AG20443 (cell line): ENCODE measurements at regions not wholly inside any gene's neighbourhood (a gene's known extent, or its start where the extent isn't known, plus 50 kb on each side); places are given as distances from the start of the nearest gene placed in this dataset.
A peak's percentile ranks its signal among the peaks of the same experiment; 100 is the strongest.
"Not testable (repeated sequence)": the region's sequence is repeated elsewhere in the genome, so short reads cannot be mapped to it uniquely, and the experiment has no call there.

Experiments
- DNase-seq: peaks from one replicate; pipeline ENCODE4 v3.0.0; 2012; ENCODE audit warnings: low spot score, mixed read lengths

- DNase-seq, result peak; percentile 29
Measured at GRCh38 chr6:133756078-133756695, 132.7 kb upstream of the TCF21 start.

DNA sequence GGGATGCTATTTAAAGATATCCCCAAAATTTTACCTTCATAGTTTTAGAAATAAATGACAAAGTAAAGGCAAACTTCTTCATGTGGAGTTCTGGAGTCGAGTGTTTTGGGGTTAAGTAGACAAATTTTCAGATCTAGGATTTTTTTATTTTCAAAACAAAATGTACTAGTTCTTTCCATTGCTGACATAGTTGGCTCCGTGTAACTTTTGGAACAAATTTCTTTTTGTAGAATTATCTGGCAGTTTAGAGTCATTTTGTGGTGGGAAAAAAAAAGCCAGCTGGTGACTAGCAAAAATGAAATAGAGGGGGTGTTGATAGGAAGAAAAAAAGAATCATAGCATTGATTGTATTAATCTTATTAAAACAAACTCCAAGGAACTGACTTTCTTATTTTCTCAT is 131.6 kb upstream of the TCF21 start:
- DNase-seq, result no peak

DNA sequence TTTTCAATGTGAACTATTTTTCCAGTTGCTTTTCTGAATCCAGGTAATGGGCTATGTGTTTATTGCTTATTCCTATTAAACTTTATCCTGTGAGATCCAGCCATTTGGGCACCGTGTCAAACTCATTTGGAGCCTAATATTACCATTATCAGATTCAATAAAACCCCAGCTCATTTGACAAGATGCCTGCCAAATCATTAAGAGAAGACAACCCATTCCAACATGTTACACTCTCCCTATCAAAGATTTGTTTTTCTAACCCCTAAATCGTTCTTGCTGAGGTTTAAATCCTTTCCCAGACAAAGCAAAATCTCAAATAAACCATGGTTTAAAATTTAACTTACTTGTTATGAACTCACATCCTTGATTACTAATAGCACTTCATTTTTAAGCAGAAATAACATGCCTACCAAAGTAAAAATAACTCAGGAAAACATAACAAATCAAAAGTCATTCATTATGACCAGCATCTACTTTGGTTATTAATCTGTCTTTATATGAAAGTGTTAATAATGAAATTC is 130.0 kb upstream of the TCF21 start:
- no peak for DNase-seq

DNA sequence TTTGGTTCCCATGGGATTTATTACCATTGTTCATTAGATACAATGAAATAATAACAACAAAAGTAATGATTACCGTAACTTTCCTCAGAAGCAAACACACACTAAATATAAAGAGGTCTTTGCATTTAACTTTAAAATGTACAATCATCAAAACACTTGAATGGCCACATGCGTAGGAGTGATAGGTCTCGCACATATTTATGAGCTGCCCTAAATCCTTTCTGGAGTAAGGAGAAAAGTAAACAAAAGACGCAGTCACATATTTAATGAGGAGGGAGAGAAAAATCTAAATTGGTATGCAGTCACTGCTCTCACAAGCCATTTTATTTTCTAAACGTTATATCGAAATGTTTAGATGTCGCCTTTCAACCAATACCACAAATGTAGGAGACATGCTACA is 129.4 kb upstream of the TCF21 start:
- DNase-seq, result no peak

DNA sequence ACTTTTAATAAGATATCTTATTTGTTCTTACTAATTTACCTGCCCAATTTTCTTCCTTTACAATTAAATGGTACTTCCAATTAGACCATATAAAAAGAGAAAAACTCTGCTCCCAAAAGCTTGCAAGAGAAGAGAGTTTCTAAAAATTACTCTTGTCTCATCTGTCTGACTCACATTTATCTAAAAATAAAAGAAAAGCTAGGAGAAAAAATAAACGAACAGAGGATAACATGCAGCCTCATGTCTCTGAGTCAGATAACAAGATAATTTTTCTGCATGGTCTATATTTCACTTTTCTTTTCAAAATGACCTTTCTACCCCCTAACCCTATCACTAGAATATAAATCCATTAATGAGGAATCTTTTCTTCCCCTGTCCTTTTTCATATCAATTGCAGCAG is 127.2 kb upstream of the TCF21 start:
- DNase-seq, result peak; percentile 43

DNA sequence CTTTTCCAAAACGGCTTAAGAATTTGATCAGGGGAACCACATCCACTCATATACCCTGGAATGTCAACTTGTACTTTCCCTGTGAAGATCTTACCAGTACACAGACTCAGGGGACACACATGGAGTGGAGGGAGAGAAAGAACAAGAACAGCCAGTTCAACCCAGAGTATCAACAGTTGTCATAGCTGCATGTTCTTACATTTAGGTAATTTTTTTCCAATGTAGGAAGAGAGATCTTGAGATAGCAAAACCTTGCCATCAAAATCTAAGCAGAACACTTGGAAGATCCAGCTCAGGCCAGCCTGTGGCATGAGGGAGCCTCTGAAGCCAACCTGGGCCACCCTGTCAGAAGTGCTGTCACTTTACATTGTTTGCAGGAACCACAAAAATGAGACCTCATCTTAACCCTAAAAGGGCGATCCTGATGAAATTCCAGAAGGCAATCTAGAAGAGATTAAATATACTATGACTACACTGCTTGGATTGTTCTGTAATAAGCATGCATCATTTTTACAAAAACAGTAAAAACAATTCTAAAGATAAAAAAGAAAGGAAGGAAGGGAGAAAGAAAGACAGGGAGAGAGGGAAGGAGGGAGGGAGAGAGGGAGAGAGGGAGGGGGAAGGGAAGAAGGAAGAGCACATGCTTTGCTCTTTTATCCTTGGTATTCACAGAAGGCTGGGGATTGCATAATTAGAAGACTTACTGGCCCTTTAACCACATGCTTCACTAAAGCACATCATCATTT is 124.7 kb upstream of the TCF21 start:
- peak; percentile 56 for DNase-seq

- no peak for DNase-seq
Measured at GRCh38 chr6:133764754-133765208, 124.1 kb upstream of the TCF21 start.

GRCh38 chr6:133767357-133767970 is 121.4 kb upstream of the TCF21 start:
- no peak for DNase-seq

- DNase-seq, result no peak
Measured at GRCh38 chr6:133768656-133769295, 120.1 kb upstream of the TCF21 start.

- DNase-seq, result no peak
Measured at GRCh38 chr6:133769463-133769862, 119.5 kb upstream of the TCF21 start.

DNA sequence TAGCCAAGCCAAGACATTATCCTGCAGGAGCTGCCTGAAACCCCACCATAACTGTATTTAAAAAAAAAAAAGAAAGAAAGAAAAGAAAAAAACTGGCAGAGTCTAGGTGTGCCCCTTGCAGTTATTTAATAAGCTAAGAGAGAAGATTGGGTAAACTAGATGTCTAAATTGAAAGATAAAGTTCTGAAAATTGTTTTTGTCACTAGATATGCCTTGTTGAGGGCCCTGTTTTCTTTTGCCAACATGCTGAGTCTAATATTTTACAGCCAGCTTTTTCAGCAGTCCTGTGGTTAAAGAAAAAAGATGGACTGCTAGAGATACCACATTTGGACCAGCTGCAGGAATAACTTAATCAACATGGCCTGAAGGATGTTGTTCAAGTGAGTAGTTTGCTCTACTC is 116.3 kb upstream of the TCF21 start:
- no peak for DNase-seq

DNA sequence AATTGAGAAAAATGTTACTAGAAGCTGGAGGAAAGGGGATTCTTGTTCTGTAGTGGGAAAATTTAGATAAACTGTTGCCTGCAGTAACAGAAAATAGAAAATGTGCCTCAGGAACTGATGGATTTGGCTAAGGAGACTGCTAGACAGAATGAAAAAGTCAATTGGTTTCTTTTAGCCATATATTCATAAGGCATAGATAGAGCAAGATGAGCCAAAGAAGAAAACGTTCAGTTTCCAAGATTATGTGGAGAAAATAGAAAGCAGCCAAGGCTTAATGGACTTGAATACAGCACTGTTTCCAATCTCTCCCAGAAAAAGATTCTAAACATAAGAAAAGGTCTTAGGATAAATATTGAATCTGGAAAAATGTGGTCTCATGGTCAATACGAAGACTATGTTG is 115.1 kb upstream of the TCF21 start:
- DNase-seq, result no peak

DNA sequence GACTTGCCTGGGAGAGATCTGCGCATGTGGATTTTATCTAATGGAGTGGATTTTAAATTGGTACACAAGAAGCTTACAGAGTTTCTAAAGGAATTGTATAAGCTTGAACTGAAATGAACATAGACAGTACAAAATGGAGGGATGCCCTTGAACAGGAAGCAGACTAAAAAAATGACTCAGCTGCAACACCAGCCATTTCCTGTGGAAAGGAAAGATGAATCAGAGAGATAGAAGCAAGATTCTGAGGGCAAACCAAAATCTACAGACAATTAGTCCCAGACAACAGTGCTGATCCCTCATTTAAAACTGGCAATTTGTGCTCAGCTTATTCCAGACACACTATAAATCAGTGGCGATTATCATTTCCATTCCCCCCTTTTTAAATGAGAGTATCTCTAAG is 114.6 kb upstream of the TCF21 start:
- peak; percentile 40 for DNase-seq

DNA sequence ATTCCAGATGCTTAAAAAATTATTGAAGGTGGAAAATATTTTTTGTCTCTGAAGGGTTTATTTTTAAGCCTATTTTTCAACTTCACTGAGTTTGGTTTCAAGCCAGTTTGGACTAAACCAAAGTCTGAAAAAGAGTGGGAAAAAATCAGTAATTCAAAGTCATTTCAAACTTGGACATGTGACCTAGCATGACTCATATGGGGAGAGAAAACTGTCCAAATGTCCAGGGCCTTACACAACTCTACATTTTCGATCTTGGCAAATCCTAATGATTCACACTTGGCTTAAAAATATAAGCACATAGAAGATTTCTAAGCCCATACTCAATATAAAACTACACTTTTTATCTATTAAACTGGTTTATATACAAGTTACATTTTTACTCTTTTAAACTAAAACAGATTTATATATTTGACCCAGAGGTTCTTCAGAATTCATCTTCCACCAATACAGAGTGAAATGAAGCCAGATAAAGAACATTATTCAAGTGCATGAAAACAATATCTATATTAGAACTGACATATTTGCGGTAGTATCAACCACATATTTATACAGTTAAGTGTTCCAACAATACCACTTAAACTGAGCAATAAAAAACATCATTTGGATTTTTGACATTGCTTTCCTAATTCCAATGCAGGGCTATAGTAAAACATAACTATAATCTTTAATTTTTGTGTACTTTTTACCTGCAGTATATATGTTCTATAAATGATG is 110.3 kb upstream of the TCF21 start:
- DNase-seq, result peak; percentile 69

GRCh38 chr6:133779916-133780695 is 108.8 kb upstream of the TCF21 start:
- no peak for DNase-seq

- no peak for DNase-seq
Measured at GRCh38 chr6:133786016-133786415, 102.9 kb upstream of the TCF21 start.

GRCh38 chr6:133787122-133787521 is 101.8 kb upstream of the TCF21 start:
- no peak for DNase-seq

- DNase-seq, result no peak
Measured at GRCh38 chr6:133787859-133788505, 100.9 kb upstream of the TCF21 start.

- no peak for DNase-seq
Measured at GRCh38 chr6:133788556-133788955, 100.4 kb upstream of the TCF21 start.

- DNase-seq, result not testable (repeated sequence)
Measured at GRCh38 chr6:133789449-133789848, 99.5 kb upstream of the TCF21 start.

GRCh38 chr6:133790756-133791155 is 98.2 kb upstream of the TCF21 start:
- DNase-seq, result not testable (repeated sequence)
